ENCODE measurements at regions not wholly inside any gene's neighbourhood (a gene's known extent, or its start where the extent isn't known, plus 50 kb on each side); places are given as distances from the start of the nearest gene placed in this dataset.

GRCh38 chr3:166556955-166557354, 719.7 kb upstream of the BCHE start:
- intact Hi-C loops (cut with micrococcal nuclease): no loop called here
- TF ChIP-seq EZH2 (IDR thresholded peaks at IDR 0.05; ENCODE audit: low read length, unreplicated experiment): no peak
- no peak for TF ChIP-seq CTCF (conservative IDR thresholded peaks at IDR 0.05; ENCODE audit: low read depth, low read length)
- no peak for TF ChIP-seq EZH2phosphoT487 (IDR thresholded peaks at IDR 0.05; ENCODE audit: borderline replicate concordance, low read length)
- Histone ChIP-seq H3K4me3 (ENCODE audit: low read length) (no peak overlapping the region), H3K79me2 (ENCODE audit: low read length) (no peaks in the 10 kb centered on the region), H4K20me1 (ENCODE audit: low read length) (no peaks in the 10 kb centered on the region), H3K4me2 (ENCODE audit: low read length) (no peak overlapping the region), H3K4me1 (ENCODE audit: insufficient read depth, low read length) (no peaks in the 10 kb centered on the region), H3K9me3 (ENCODE audit: low read length) (no peaks in the 10 kb centered on the region), H3K27me3 (ENCODE audit: low read length) (no peaks in the 10 kb centered on the region), H3K9me2 (replicated peaks; ENCODE audit: low read length) (no peaks in the 10 kb centered on the region), H3K36me3 (ENCODE audit: low read depth, low read length) (no peaks in the 10 kb centered on the region), H3F3A (ENCODE audit: low read length, unreplicated experiment) (no peaks in the 10 kb centered on the region), H3K9ac (ENCODE audit: low read length) (no peak overlapping the region), H2AFZ (ENCODE audit: low read length) (no peak overlapping the region), H3K27ac (ENCODE audit: low read length) (no peak overlapping the region)
- DNase-seq (no peak), ATAC-seq (no peak)
- BruUV-seq (replicated peaks): no TSS peak
- CTCF ChIA-PET: no interaction called here
- POLR2A ChIA-PET (ENCODE audit: unreplicated experiment): no interaction called here

GRCh38 chr3:166554023-166554422, 716.8 kb upstream of the BCHE start:
- Histone ChIP-seq H3K79me2 (ENCODE audit: low read length) (no peaks in the 10 kb centered on the region), H3K27ac (ENCODE audit: low read length) (no peak overlapping the region), H3K9ac (ENCODE audit: low read length) (no peak overlapping the region), H3K36me3 (ENCODE audit: low read depth, low read length) (no peaks in the 10 kb centered on the region), H3K9me2 (replicated peaks; ENCODE audit: low read length) (no peaks in the 10 kb centered on the region), H3K4me2 (ENCODE audit: low read length) (no peak overlapping the region), H3K9me3 (ENCODE audit: low read length) (no peaks in the 10 kb centered on the region), H2AFZ (ENCODE audit: low read length) (no peak overlapping the region), H3K27me3 (ENCODE audit: low read length) (no peaks in the 10 kb centered on the region), H4K20me1 (ENCODE audit: low read length) (no peaks in the 10 kb centered on the region), H3F3A (ENCODE audit: low read length, unreplicated experiment) (no peaks in the 10 kb centered on the region), H3K4me3 (ENCODE audit: low read length) (no peak overlapping the region), H3K4me1 (ENCODE audit: insufficient read depth, low read length) (no peaks in the 10 kb centered on the region)
- TF ChIP-seq CTCF (conservative IDR thresholded peaks at IDR 0.05; ENCODE audit: low read depth, low read length) (no peak), EZH2 (IDR thresholded peaks at IDR 0.05; ENCODE audit: low read length, unreplicated experiment) (no peak), EZH2phosphoT487 (IDR thresholded peaks at IDR 0.05; ENCODE audit: borderline replicate concordance, low read length) (no peak)
- DNase-seq (no peak), ATAC-seq (no peak; the same call in 1 of the 2 replicates)
- intact Hi-C loops (cut with micrococcal nuclease): no loop called here
- no TSS peak for BruUV-seq (replicated peaks)
- POLR2A ChIA-PET (ENCODE audit: unreplicated experiment): no interaction called here
- CTCF ChIA-PET: no interaction called here

GRCh38 chr3:166533740-166534139, 696.5 kb upstream of the BCHE start:
- intact Hi-C loops (cut with micrococcal nuclease): no loop called here
- Histone ChIP-seq H3K36me3 (ENCODE audit: low read depth, low read length) (no peaks in the 10 kb centered on the region), H3K27me3 (ENCODE audit: low read length) (no peaks in the 10 kb centered on the region), H3K4me2 (ENCODE audit: low read length) (no peak overlapping the region), H3K79me2 (ENCODE audit: low read length) (no peaks in the 10 kb centered on the region), H3F3A (ENCODE audit: low read length, unreplicated experiment) (no peaks in the 10 kb centered on the region), H4K20me1 (ENCODE audit: low read length) (no peaks in the 10 kb centered on the region), H3K9ac (ENCODE audit: low read length) (no peak overlapping the region), H3K4me1 (ENCODE audit: insufficient read depth, low read length) (no peaks in the 10 kb centered on the region), H3K9me2 (replicated peaks; ENCODE audit: low read length) (no peaks in the 10 kb centered on the region), H2AFZ (ENCODE audit: low read length) (no peak overlapping the region), H3K9me3 (ENCODE audit: low read length) (peaks cover 15% of the 10 kb centered on the region; the same call in 1 of the 2 replicates), H3K27ac (ENCODE audit: low read length) (no peak overlapping the region), H3K4me3 (ENCODE audit: low read length) (no peak overlapping the region)
- TF ChIP-seq CTCF (conservative IDR thresholded peaks at IDR 0.05; ENCODE audit: low read depth, low read length): no peak
- TF ChIP-seq EZH2phosphoT487 (IDR thresholded peaks at IDR 0.05; ENCODE audit: borderline replicate concordance, low read length): no peak
- no peak for TF ChIP-seq EZH2 (IDR thresholded peaks at IDR 0.05; ENCODE audit: low read length, unreplicated experiment)
- no TSS peak for BruUV-seq (replicated peaks)
- POLR2A ChIA-PET (ENCODE audit: unreplicated experiment): no interaction called here
- CTCF ChIA-PET: no interaction called here
- ATAC-seq (no peak), DNase-seq (no peak)
